NK-92 (cell line): ENCODE measurements at regions not wholly inside any gene's neighbourhood (a gene's known extent, or its start where the extent isn't known, plus 50 kb on each side); places are given as distances from the start of the nearest gene placed in this dataset.
"Not testable (repeated sequence)": the region's sequence is repeated elsewhere in the genome, so short reads cannot be mapped to it uniquely, and the experiment has no call there.

ENCODE experiments used
- DNase-seq: peaks from one replicate; lab custom pipeline; 2025; ENCODE audit not compliant: unreplicated experiment; lab: John Stamatoyannopoulos, UW

GRCh38 chr2:196516564-196516963 is 123.0 kb upstream of the CCDC150 start:
- no peak for DNase-seq

GRCh38 chr2:196520605-196521004 is 118.9 kb upstream of the CCDC150 start:
- DNase-seq = no peak

GRCh38 chr2:196526981-196527725 is 112.4 kb upstream of the CCDC150 start:
- not testable (repeated sequence) for DNase-seq

GRCh38 chr2:196528486-196529223 is 110.9 kb upstream of the CCDC150 start:
- no peak for DNase-seq

- no peak for DNase-seq
Observed at GRCh38 chr2:196530910-196531309, 108.6 kb upstream of the CCDC150 start.

GRCh38 chr2:196533772-196534397 is 105.6 kb upstream of the CCDC150 start:
- DNase-seq = no peak

GRCh38 chr2:196534495-196534894 is 105.0 kb upstream of the CCDC150 start:
- DNase-seq = no peak

- no peak for DNase-seq
Observed at GRCh38 chr2:196535061-196535460, 104.5 kb upstream of the CCDC150 start.

- no peak for DNase-seq
Observed at GRCh38 chr2:196535742-196536141, 103.8 kb upstream of the CCDC150 start.

GRCh38 chr2:196537311-196537710 is 102.2 kb upstream of the CCDC150 start:
- DNase-seq = no peak

- no peak for DNase-seq
Observed at GRCh38 chr2:196538189-196538588, 101.3 kb upstream of the CCDC150 start.

- no peak for DNase-seq
Observed at GRCh38 chr2:196538646-196539045, 100.9 kb upstream of the CCDC150 start.

GRCh38 chr2:196544906-196545433 is 94.5 kb upstream of the CCDC150 start:
- DNase-seq = no peak

- no peak for DNase-seq
Observed at GRCh38 chr2:196546151-196546919, 93.2 kb upstream of the CCDC150 start.

- DNase-seq = no peak
Observed at GRCh38 chr2:196549052-196549451, 90.5 kb upstream of the CCDC150 start.

- no peak for DNase-seq
Observed at GRCh38 chr2:196551014-196551413, 88.5 kb upstream of the CCDC150 start.

- no peak for DNase-seq
Observed at GRCh38 chr2:196555161-196555560, 84.4 kb upstream of the CCDC150 start.

- no peak for DNase-seq
Observed at GRCh38 chr2:196555726-196556125, 83.8 kb upstream of the CCDC150 start.

GRCh38 chr2:196558497-196558896 is 81.0 kb upstream of the CCDC150 start:
- DNase-seq = no peak

GRCh38 chr2:196563876-196564275 is 75.6 kb upstream of the CCDC150 start:
- no peak for DNase-seq
